MM.1S (cell line): ENCODE measurements at regions not wholly inside any gene's neighbourhood (a gene's known extent, or its start where the extent isn't known, plus 50 kb on each side); places are given as distances from the start of the nearest gene placed in this dataset.

Source experiments
- CTCF ChIP-seq: fragments of 300-600 bp; sonication (generic); IDR thresholded peaks from 2 replicates; pipeline ENCODE4 v1.5.1; 2016; ENCODE audit warnings: antibody characterized with exemption, low read length, mixed read lengths
- EZH2 ChIP-seq: fragments of 300-600 bp; sonication (generic); optimal IDR thresholded peaks from 2 replicates; pipeline ENCODE3; 2017; ENCODE audit warnings: low read depth, mild to moderate bottlenecking, antibody characterized with exemption, low read length, mixed read lengths

GRCh38 chr7:91681718-91682117 is 198.8 kb downstream of the MTERF1 start:
- TF ChIP-seq EZH2: no peak
- no peak for TF ChIP-seq CTCF
